Suprapubic skin (tissue), 4 donors: ENCODE measurements at regions not wholly inside any gene's neighbourhood (a gene's known extent, or its start where the extent isn't known, plus 50 kb on each side); places are given as distances from the start of the nearest gene placed in this dataset.

Experiments used
- DNase-seq, 2 donors: peaks; one replicate each; pipeline ENCODE4 v3.0.0-alpha.2; 2019; ENCODE audit warnings: low spot score in 2 of 2
- H3K27ac ChIP-seq: fragments of 200-600 bp; sonication (generic); one replicate; pipeline ENCODE4 v1.5.1; 2019
- H3K27me3 ChIP-seq: fragments of 200-600 bp; sonication (generic); one replicate; pipeline ENCODE4 v1.5.1; 2019
- H3K36me3 ChIP-seq: fragments of 200-600 bp; sonication (generic); one replicate; pipeline ENCODE4 v1.5.1; 2019
- H3K4me1 ChIP-seq: fragments of 200-600 bp; sonication (generic); one replicate; pipeline ENCODE4 v1.5.1; 2019
- H3K4me3 ChIP-seq: fragments of 200-600 bp; sonication (generic); one replicate; pipeline ENCODE4 v1.5.1; 2019; ENCODE audit warnings: mild to moderate bottlenecking
- H3K9me3 ChIP-seq: fragments of 200-600 bp; sonication (generic); one replicate; pipeline ENCODE4 v1.5.1; 2019
- EP300 ChIP-seq: sonication (generic); formaldehyde crosslinking; IDR thresholded peaks from one replicate; pipeline ENCODE4 v1.6.1; 2017; ENCODE audit warnings: antibody characterized with exemption
- POLR2A ChIP-seq, 2 donors: fragments of 450-650 bp; IDR thresholded peaks; one replicate each; pipeline ENCODE4 v1.6.1; 2017; ENCODE audit warnings: antibody characterized with exemption in 2 of 2, mild to moderate bottlenecking in 2 of 2, moderate library complexity in 2 of 2
- POLR2AphosphoS5 ChIP-seq, 3 donors: sonication (generic); formaldehyde crosslinking; IDR thresholded peaks; one replicate each; pipeline ENCODE4 v1.6.1; 2017; ENCODE audit warnings: antibody characterized with exemption in 3 of 3
- WGBS: methylation state at CpG from one replicate; pipeline ENCODE4 v1.1.5; 2018; 5-methylcytosine and 5-hydroxymethylcytosine counted together
- TF ChIP-seq, protein P1 (sequence below), 2 donors: fragments of 200-600 bp in 1 of 2; fragments of 450-650 bp in 1 of 2; sonication (generic) in 1 of 2; IDR thresholded peaks; one replicate each; pipeline ENCODE4 v1.5.1; 2016 to 2019; ENCODE audit warnings: antibody characterized with exemption in 2 of 2, mild to moderate bottlenecking in 1 of 2, moderate library complexity in 1 of 2

GRCh38 chr2:67771380-67771779 lies 291.4 kb downstream of the C1D start:
- no peak overlapping the region for H3K4me3 ChIP-seq
- no peaks in the 10 kb centered on the region for H3K27me3 ChIP-seq
- 97% methylated on average over 3 of the region's 3 CpGs for WGBS
- H3K9me3 ChIP-seq: no peaks in the 10 kb centered on the region
- H3K36me3 ChIP-seq: no peaks in the 10 kb centered on the region
- TF ChIP-seq POLR2A (IDR thresholded peaks at IDR 0.05) (no peak), EP300 (no peak), POLR2AphosphoS5 (IDR thresholded peaks at IDR 0.05) (no peak)
- TF ChIP-seq, protein P1, sequence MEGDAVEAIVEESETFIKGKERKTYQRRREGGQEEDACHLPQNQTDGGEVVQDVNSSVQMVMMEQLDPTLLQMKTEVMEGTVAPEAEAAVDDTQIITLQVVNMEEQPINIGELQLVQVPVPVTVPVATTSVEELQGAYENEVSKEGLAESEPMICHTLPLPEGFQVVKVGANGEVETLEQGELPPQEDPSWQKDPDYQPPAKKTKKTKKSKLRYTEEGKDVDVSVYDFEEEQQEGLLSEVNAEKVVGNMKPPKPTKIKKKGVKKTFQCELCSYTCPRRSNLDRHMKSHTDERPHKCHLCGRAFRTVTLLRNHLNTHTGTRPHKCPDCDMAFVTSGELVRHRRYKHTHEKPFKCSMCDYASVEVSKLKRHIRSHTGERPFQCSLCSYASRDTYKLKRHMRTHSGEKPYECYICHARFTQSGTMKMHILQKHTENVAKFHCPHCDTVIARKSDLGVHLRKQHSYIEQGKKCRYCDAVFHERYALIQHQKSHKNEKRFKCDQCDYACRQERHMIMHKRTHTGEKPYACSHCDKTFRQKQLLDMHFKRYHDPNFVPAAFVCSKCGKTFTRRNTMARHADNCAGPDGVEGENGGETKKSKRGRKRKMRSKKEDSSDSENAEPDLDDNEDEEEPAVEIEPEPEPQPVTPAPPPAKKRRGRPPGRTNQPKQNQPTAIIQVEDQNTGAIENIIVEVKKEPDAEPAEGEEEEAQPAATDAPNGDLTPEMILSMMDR (IDR thresholded peaks at IDR 0.05): no peak
- no peak overlapping the region for H3K27ac ChIP-seq
- no peaks in the 10 kb centered on the region for H3K4me1 ChIP-seq
- no peak for DNase-seq

GRCh38 chr2:67772216-67773170 lies 290.3 kb downstream of the C1D start:
- TF ChIP-seq, protein P1 (IDR thresholded peaks at IDR 0.05): no peak
- TF ChIP-seq EP300 (no peak), POLR2A (IDR thresholded peaks at IDR 0.05) (no peak), POLR2AphosphoS5 (IDR thresholded peaks at IDR 0.05) (no peak)
- H3K27me3 ChIP-seq: no peaks in the 10 kb centered on the region
- no peaks in the 10 kb centered on the region for H3K36me3 ChIP-seq
- no peak for DNase-seq
- H3K4me1 ChIP-seq: no peaks in the 10 kb centered on the region
- H3K9me3 ChIP-seq: no peaks in the 10 kb centered on the region
- no peak overlapping the region for H3K4me3 ChIP-seq
- WGBS: 48% methylated on average over 9 of the region's 9 CpGs
- H3K27ac ChIP-seq: no peak overlapping the region

DNA sequence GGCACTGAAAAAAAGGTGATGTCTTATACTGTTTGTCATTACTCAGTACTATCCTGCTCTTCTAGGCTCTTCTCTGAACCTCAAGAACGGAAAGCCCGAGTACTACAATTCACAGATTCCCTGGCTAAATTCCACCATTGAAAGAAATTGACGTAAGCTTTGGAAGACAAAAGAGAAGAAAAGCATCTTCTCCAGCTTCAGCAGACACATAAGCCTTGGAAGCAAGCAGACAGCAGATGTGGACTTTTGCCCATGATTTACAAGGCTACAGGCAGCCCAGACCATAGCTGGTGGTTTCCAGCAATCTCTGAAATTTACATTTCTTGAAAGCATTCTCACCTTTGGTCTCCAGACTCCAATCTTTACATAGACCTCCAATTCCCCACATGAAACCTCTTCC lies 289.0 kb downstream of the C1D start:
- DNase-seq: no peak
- WGBS: 87% methylated on average over 3 of the region's 3 CpGs
- Histone ChIP-seq H3K4me1 (no peaks in the 10 kb centered on the region), H3K27me3 (no peaks in the 10 kb centered on the region), H3K36me3 (no peaks in the 10 kb centered on the region), H3K9me3 (no peaks in the 10 kb centered on the region), H3K4me3 (no peak overlapping the region), H3K27ac (no peak overlapping the region)
- TF ChIP-seq POLR2A (IDR thresholded peaks at IDR 0.05) (no peak), EP300 (no peak), POLR2AphosphoS5 (IDR thresholded peaks at IDR 0.05) (no peak)
- TF ChIP-seq, protein P1 (IDR thresholded peaks at IDR 0.05): no peak

DNA sequence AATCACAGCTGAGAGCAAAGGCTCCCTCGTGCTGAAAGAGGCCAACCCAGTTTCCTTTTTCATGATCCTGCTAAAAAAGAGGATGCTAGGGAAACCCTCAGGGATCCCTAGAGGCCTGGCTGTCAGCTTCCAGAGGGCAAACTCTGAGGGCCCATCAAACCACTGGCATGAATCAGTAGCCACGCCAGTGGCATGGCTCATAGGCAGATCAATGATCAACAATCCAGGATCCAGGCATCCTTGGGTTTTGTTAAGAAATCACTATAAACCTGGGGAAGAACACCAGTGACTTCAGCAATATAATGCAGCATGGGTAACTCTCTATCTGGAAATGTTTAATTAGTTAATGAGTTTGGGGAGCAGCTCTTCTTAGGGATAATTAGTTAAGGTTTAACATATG lies 286.5 kb downstream of the C1D start:
- TF ChIP-seq POLR2A (IDR thresholded peaks at IDR 0.05) (no peak), EP300 (no peak)
- TF ChIP-seq, protein P1 (IDR thresholded peaks at IDR 0.05): no peak

GRCh38 chr2:67777010-67777409 lies 285.8 kb downstream of the C1D start:
- Histone ChIP-seq H3K4me1 (peaks cover 3% of the 10 kb centered on the region), H3K27ac (no peak overlapping the region), H3K27me3 (no peaks in the 10 kb centered on the region), H3K36me3 (no peaks in the 10 kb centered on the region), H3K4me3 (no peak overlapping the region), H3K9me3 (no peaks in the 10 kb centered on the region)
- TF ChIP-seq POLR2AphosphoS5 (IDR thresholded peaks at IDR 0.05) (no peak), EP300 (no peak), POLR2A (IDR thresholded peaks at IDR 0.05) (no peak)
- TF ChIP-seq, protein P1 (IDR thresholded peaks at IDR 0.05): no peak
- WGBS: 85% methylated on average over 1 of the region's 1 CpG
- DNase-seq: no peak

More for the DNA sequence above, 286.5 kb downstream of the C1D start:
- H3K36me3 ChIP-seq: no peaks in the 10 kb centered on the region
- DNase-seq: no peak
- 80% methylated on average over 2 of the region's 2 CpGs for WGBS
- H3K27ac ChIP-seq: no peak overlapping the region
- no peaks in the 10 kb centered on the region for H3K9me3 ChIP-seq
- H3K27me3 ChIP-seq: no peaks in the 10 kb centered on the region
- no peaks in the 10 kb centered on the region for H3K4me1 ChIP-seq
- H3K4me3 ChIP-seq: no peak overlapping the region
